ENCODE measurements at regions not wholly inside any gene's neighbourhood (a gene's known extent, or its start where the extent isn't known, plus 50 kb on each side); places are given as distances from the start of the nearest gene placed in this dataset.

GRCh38 chr3:89046661-89047060 is 60.8 kb upstream of the EPHA3 start (continued):
- no peak for TF ChIP-seq E2F4 (IDR thresholded peaks at IDR 0.05; ENCODE audit: low read depth, low read length)
- no peak for TF ChIP-seq ATF3 (IDR thresholded peaks at IDR 0.05; ENCODE audit: borderline replicate concordance, extremely low read depth, low read depth, low read length)
- TF ChIP-seq ESRRA (IDR thresholded peaks at IDR 0.05; ENCODE audit: low read length): no peak
- TF ChIP-seq RUNX3 (IDR thresholded peaks at IDR 0.05; ENCODE audit: low read length): no peak
- no peak for TF ChIP-seq IKZF2 (IDR thresholded peaks at IDR 0.05)
- TF ChIP-seq NKRF (conservative IDR thresholded peaks at IDR 0.05): no peak
- TF ChIP-seq TCF12 (IDR thresholded peaks at IDR 0.05; ENCODE audit: low read depth, low read length): no peak
- no peak for TF ChIP-seq NRF1 (conservative IDR thresholded peaks at IDR 0.05; ENCODE audit: low read depth, low read length)
- no peak for TF ChIP-seq POLR2AphosphoS5 (IDR thresholded peaks at IDR 0.05; ENCODE audit: low read length)
- TF ChIP-seq SKIL (IDR thresholded peaks at IDR 0.05; ENCODE audit: low read depth, poor library complexity, severe bottlenecking): no peak
- TF ChIP-seq TCF7 (IDR thresholded peaks at IDR 0.05; ENCODE audit: borderline replicate concordance): no peak
- no peak for TF ChIP-seq ZNF217 (IDR thresholded peaks at IDR 0.05)
- no peak for TF ChIP-seq SREBF1 (IDR thresholded peaks at IDR 0.05; ENCODE audit: low read length)

Measured in GM12878 (cell line).